ENCODE measurements at regions not wholly inside any gene's neighbourhood (a gene's known extent, or its start where the extent isn't known, plus 50 kb on each side); places are given as distances from the start of the nearest gene placed in this dataset.
"Not testable (repeated sequence)": the region's sequence is repeated elsewhere in the genome, so short reads cannot be mapped to it uniquely, and the experiment has no call there.

DNA sequence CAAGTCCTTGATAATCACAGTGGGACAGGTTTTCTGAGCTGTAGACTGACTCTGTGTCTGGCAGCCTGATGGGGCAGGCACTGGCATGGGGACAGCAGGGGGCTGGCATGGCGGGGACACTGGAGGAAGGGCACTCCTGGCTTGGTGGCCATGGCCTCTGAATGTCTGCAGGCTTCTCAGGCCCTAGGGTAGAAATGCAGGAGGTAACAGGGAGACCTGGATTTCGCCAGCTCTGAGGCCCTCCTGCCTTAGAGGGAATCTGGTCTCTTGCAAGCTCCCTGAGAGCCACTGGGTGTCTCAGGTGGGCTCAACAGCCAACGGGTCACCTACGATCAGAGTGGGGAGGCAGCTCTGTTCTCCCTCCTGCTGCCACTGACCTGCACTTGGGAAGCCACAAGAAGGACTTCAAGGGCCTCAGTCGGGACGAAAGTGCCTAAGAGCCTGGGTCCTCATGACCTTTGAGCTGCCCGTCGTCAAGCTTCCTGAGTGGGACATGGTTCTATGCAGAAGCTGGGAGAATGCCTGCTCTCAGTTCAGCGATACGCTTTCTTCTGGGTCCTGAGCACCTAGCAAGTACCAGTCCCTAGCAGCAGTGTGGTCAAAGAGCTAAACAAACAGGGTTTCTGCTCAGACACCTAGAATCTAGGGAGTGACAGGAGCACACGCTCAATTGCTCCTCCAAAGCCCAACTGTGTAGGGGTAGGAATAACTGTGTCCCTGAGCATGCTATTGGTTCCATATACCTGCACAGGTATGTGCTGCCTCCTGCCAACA, 569.0 kb downstream of the PTPRU start:
- in situ Hi-C loops (cut with MboI; ENCODE audit: low sequenced_read_pairs), result no loop called here
- Histone ChIP-seq H3K36me3 (replicated peaks) (no peaks in the 10 kb centered on the region), H3K4me1 (no peaks in the 10 kb centered on the region), H3K4me3 (no peak overlapping the region), H3K9me3 (no peaks in the 10 kb centered on the region), H3K27me3 (ENCODE audit: low read depth) (peaks cover 4% of the 10 kb centered on the region; the same call in 1 of the 2 replicates)
- DNase-seq (ENCODE audit: low spot score in 2 of 2), result no peak

- H3K9me3 ChIP-seq, result no peaks in the 10 kb centered on the region
- H3K36me3 ChIP-seq (replicated peaks), result no peaks in the 10 kb centered on the region
- in situ Hi-C loops (cut with MboI; ENCODE audit: low sequenced_read_pairs), result no loop called here
- peaks cover 4% of the 10 kb centered on the region; the same call in 1 of the 2 replicates for H3K27me3 ChIP-seq (ENCODE audit: low read depth)
- no peak for DNase-seq (ENCODE audit: low spot score in 2 of 2)
- no peaks in the 10 kb centered on the region for H3K4me1 ChIP-seq
- H3K4me3 ChIP-seq, result no peak overlapping the region
Observed at GRCh38 chr1:29804181-29804899, 568.0 kb downstream of the PTPRU start.

DNA sequence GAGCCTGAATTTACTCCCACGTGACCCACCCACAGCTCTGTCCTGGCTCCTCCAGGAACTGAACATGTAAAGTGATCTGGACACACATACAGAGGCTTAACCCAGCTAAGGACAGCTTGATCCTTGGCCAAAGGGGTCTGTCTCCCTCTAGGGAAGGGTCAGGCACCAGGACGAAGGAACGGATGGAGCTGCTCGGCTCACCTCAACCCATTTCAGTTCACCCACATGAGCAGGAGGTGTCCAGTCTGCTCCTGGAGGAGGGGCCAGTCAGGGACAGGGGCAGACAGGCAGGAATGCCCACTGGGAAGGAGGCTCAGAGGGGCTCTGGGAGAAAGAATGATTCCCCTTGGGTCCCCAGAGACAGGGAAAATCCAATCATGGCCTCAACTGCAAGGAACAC, 567.2 kb downstream of the PTPRU start:
- Histone ChIP-seq H3K36me3 (replicated peaks) (no peaks in the 10 kb centered on the region), H3K4me3 (no peak overlapping the region), H3K9me3 (no peaks in the 10 kb centered on the region), H3K4me1 (no peaks in the 10 kb centered on the region), H3K27me3 (ENCODE audit: low read depth) (peaks cover 4% of the 10 kb centered on the region; the same call in 1 of the 2 replicates)
- no peak for DNase-seq (ENCODE audit: low spot score in 2 of 2)
- in situ Hi-C loops (cut with MboI; ENCODE audit: low sequenced_read_pairs), result no loop called here

DNA sequence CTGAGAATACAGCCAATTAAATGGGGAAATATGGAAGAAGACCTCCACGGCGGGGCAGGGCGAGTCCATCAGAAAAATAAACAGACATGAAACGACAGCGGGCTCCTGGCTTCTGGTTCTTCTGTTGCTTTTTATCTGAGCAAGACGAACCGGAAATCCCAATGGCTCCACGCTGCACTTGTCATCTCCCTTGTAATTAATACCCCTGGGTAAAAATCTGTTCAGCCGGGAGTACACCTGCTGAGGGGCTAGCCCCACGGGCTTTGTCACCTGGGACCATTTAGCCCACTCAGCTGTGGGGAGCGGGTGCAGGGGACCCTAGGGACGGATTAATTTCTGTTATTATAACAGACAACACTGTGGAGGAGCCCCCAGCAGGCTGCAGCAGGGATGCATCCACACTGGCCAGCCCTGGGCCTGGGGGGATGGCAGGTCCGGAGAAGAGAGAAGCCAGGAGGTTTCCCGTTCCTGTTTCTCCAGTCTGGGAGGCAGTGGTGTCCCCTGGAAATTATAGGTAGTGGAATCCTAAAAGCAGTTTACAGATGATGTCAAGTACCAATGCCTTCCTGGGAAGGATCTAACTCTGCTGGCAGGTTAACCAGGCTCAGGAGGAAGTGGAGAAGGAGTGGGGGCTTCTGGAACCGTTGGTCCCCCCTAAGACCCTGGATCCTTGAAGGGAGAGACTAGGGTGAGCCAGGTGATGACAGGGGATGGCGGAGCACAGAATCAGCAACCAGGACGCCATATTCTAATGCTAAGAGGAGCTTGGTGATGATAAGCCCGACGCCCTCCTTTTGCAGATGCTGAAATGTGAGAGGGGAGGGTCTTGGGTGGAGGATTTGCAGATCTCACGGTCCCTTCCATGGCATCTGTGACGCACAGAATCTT, 566.1 kb downstream of the PTPRU start:
- H3K36me3 ChIP-seq (replicated peaks), result no peaks in the 10 kb centered on the region
- no peaks in the 10 kb centered on the region for H3K4me1 ChIP-seq
- in situ Hi-C loops (cut with MboI; ENCODE audit: low sequenced_read_pairs), result no loop called here
- H3K9me3 ChIP-seq, result no peaks in the 10 kb centered on the region
- H3K4me3 ChIP-seq, result no peak overlapping the region
- DNase-seq (ENCODE audit: low spot score in 2 of 2), result no peak
- peaks cover 4% of the 10 kb centered on the region; the same call in 1 of the 2 replicates for H3K27me3 ChIP-seq (ENCODE audit: low read depth)

DNA sequence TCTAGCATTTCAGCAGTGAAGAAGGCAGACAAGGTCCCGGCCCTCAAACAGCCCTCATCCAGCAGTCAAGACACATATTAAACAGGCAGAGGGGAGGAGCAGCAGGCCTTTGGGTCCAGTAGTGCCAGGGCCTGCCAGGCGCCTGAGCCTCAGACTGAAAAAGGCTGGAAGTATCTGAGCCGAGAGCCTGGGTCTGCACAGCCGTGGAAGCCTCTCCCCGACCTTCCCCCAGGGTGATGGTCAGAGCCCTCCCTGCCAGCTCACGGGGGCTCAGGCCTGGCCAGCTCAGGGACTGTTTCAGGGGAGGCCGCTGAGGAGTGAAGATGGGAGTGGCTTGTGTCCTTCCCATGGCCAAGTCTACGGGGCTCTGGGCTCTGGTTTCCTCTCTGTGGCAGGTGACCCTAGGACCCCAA, 565.2 kb downstream of the PTPRU start:
- H3K4me3 ChIP-seq, result no peak overlapping the region
- no peaks in the 10 kb centered on the region for H3K9me3 ChIP-seq
- in situ Hi-C loops (cut with MboI; ENCODE audit: low sequenced_read_pairs), result no loop called here
- H3K27me3 ChIP-seq (ENCODE audit: low read depth), result peaks cover 4% of the 10 kb centered on the region; the same call in 1 of the 2 replicates
- H3K4me1 ChIP-seq, result no peaks in the 10 kb centered on the region
- DNase-seq (ENCODE audit: low spot score in 2 of 2), result no peak
- H3K36me3 ChIP-seq (replicated peaks), result no peaks in the 10 kb centered on the region

DNA sequence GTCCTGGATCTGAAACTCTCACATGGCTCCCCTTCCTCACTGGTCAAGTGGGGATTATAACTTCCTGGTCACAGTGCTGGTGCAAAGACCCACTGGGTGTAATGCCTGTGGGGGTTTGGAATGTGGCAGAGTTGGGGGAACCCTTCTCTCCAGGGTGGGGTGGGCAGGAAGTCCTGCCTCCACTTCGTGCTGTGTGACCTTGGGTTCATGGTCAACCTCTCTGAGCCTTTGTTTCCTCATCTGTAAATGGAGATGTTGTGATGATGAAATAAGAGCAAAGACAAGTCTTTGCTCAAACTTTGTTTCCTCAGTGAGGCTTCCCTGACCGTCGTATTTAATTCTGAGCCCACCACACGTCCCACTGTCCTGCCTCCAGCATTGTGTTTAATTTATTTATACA, 564.7 kb downstream of the PTPRU start:
- H3K36me3 ChIP-seq (replicated peaks), result no peaks in the 10 kb centered on the region
- H3K4me3 ChIP-seq, result no peak overlapping the region
- in situ Hi-C loops (cut with MboI; ENCODE audit: low sequenced_read_pairs), result no loop called here
- peaks cover 4% of the 10 kb centered on the region; the same call in 1 of the 2 replicates for H3K27me3 ChIP-seq (ENCODE audit: low read depth)
- no peaks in the 10 kb centered on the region for H3K4me1 ChIP-seq
- no peaks in the 10 kb centered on the region; the same call in 1 of the 2 replicates for H3K9me3 ChIP-seq
- DNase-seq (ENCODE audit: low spot score in 2 of 2), result no peak

- Histone ChIP-seq H3K36me3 (replicated peaks) (no peaks in the 10 kb centered on the region), H3K4me3 (no peak overlapping the region), H3K9me3 (no peaks in the 10 kb centered on the region; the same call in 1 of the 2 replicates), H3K27me3 (ENCODE audit: low read depth) (peaks cover 4% of the 10 kb centered on the region; the same call in 1 of the 2 replicates), H3K4me1 (no peaks in the 10 kb centered on the region)
- DNase-seq (ENCODE audit: low spot score in 2 of 2), result no peak
- in situ Hi-C loops (cut with MboI; ENCODE audit: low sequenced_read_pairs), result no loop called here
Observed at GRCh38 chr1:29800522-29800956, 564.2 kb downstream of the PTPRU start.

DNA sequence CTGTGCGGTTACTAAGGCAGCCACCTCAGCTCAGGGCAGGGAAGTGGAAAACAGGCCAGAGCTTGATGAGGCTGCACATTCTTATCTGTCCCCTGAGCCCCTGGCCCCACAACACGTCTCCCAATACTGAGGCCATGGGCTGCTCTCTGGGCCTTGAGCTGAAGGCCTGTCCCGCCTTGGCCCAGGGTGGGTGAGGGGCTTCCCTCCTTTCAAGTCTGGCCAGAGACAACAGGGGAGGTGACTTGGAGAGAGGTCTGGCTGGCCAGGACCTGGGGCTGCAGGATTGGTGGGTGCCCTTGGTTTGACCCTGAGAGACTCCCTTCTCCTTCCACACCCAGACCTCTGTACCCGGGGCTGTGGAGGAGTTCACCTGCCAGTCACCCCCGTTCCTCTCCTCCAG, 563.8 kb downstream of the PTPRU start:
- Histone ChIP-seq H3K4me3 (no peak overlapping the region), H3K9me3 (no peaks in the 10 kb centered on the region; the same call in 1 of the 2 replicates), H3K36me3 (replicated peaks) (no peaks in the 10 kb centered on the region), H3K27me3 (ENCODE audit: low read depth) (peaks cover 4% of the 10 kb centered on the region; the same call in 1 of the 2 replicates), H3K4me1 (no peaks in the 10 kb centered on the region)
- in situ Hi-C loops (cut with MboI; ENCODE audit: low sequenced_read_pairs), result no loop called here
- DNase-seq (ENCODE audit: low spot score in 2 of 2), result no peak

- Histone ChIP-seq H3K36me3 (replicated peaks) (no peaks in the 10 kb centered on the region), H3K4me3 (no peak overlapping the region), H3K9me3 (no peaks in the 10 kb centered on the region; the same call in 1 of the 2 replicates), H3K27me3 (ENCODE audit: low read depth) (peaks cover 4% of the 10 kb centered on the region; the same call in 1 of the 2 replicates), H3K4me1 (no peaks in the 10 kb centered on the region)
- in situ Hi-C loops (cut with MboI; ENCODE audit: low sequenced_read_pairs), result loop anchor here (25.0 kb wide), 1 partner anchor 288 kb away; no protein-coding TSS in a partner anchor
- no peak for DNase-seq (ENCODE audit: low spot score in 2 of 2)
Observed at GRCh38 chr1:29798699-29799566, 562.6 kb downstream of the PTPRU start.

DNA sequence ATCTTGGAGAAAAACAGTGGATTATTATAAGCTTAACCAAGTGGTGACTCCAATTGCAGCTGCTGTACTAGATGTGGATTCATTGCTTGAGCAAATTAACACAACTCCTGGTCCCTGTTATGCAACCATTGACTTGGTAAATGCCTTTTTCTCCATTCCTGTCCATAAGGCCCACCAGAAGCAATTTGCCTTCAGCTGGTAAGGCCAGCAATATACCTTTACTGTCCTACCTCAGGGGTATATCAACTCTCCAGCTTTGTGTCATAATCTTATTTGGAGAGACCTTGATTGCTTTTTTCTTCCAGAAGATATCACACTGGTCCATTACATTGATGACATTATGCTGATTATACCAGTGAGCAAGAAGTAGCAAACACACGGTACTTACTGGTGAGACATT, 560.8 kb downstream of the PTPRU start:
- DNase-seq (ENCODE audit: low spot score in 2 of 2); H3K4me3 ChIP-seq; H3K9me3 ChIP-seq; H3K36me3 ChIP-seq (replicated peaks); H3K4me1 ChIP-seq; H3K27me3 ChIP-seq (ENCODE audit: low read depth): not testable (repeated sequence)
- in situ Hi-C loops (cut with MboI; ENCODE audit: low sequenced_read_pairs), result loop anchor here (25.0 kb wide), 1 partner anchor 290 kb away; no protein-coding TSS in a partner anchor

GRCh38 chr1:29795965-29796364, 559.6 kb downstream of the PTPRU start:
- H3K9me3 ChIP-seq; H3K27me3 ChIP-seq (ENCODE audit: low read depth); H3K4me3 ChIP-seq; H3K36me3 ChIP-seq (replicated peaks); H3K4me1 ChIP-seq; DNase-seq (ENCODE audit: low spot score in 2 of 2): not testable (repeated sequence)
- in situ Hi-C loops (cut with MboI; ENCODE audit: low sequenced_read_pairs), result loop anchor here (25.0 kb wide), 1 partner anchor 291 kb away; no protein-coding TSS in a partner anchor

- Histone ChIP-seq H3K4me1 (no peaks in the 10 kb centered on the region), H3K36me3 (replicated peaks) (no peaks in the 10 kb centered on the region), H3K4me3 (no peak overlapping the region), H3K9me3 (no peaks in the 10 kb centered on the region; the same call in 1 of the 2 replicates), H3K27me3 (ENCODE audit: low read depth) (0 out of 2 replicates have a peak, but pooled peaks cover 3% of the 10 kb centered on the region)
- DNase-seq (ENCODE audit: low spot score in 2 of 2), result no peak
- in situ Hi-C loops (cut with MboI; ENCODE audit: low sequenced_read_pairs), result loop anchor here (25.0 kb wide), 1 partner anchor 294 kb away; no protein-coding TSS in a partner anchor
Observed at GRCh38 chr1:29793653-29794348, 557.5 kb downstream of the PTPRU start.

Measured in HAP-1 (cell line).